Stimulated activated CD4-positive, alpha-beta T cell treated with anti-CD3 and anti-CD28 coated beads, Interleukin-2, amount 100 ng/mL, for 48 hours (primary cell): ENCODE measurements at regions not wholly inside any gene's neighbourhood (a gene's known extent, or its start where the extent isn't known, plus 50 kb on each side); places are given as distances from the start of the nearest gene placed in this dataset.

Experiments used
- DNase-seq, 2 donors: peaks; one replicate each; pipeline ENCODE4 v3.0.0-alpha.2; 2020

DNA sequence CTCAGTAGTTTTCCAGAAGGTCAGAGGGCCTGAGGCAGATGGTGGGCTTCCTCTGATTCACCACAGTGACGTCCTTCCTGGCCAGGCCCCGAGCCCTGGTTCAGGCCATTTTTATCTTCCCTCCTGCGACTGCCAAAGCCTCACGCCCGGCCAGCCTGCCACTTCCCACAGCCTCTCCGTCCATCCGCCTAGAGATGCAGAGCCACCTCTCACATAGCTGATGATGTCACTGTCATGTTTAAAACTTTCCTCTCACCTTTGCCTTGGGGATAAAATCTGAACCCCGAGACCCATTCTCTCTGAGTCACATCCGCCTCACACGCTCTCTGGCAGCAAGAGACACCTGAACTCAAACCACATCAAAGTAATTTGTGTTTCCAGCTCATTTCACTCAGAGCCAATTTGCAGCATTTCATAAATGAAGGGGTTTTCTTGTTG lies 175.3 kb downstream of the QDPR start:
- DNase-seq = peak; percentile 34 to 54

- no peak for DNase-seq
These were observed 175.8 kb downstream of the QDPR start for GRCh38 chr4:17336069-17336468.

DNA sequence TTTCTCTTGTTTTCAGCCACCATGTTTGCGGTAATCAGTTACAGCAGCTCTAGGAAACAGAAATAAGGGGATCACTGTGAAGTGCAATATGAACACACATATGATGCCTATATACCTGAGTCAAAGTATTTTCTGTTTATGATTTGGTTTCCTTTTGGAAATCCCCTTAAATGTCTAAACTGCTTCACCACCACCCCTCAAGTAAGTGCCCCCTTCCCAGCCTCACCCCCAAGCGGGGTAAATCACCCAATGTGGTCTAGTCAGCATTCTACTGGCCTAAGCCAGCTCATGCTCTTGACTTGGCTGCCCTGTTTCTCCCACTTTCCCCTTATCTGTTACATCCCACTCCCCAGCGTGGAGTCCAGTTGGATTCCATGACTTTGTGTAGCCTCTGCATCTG lies 176.5 kb downstream of the QDPR start:
- no peak for DNase-seq

DNA sequence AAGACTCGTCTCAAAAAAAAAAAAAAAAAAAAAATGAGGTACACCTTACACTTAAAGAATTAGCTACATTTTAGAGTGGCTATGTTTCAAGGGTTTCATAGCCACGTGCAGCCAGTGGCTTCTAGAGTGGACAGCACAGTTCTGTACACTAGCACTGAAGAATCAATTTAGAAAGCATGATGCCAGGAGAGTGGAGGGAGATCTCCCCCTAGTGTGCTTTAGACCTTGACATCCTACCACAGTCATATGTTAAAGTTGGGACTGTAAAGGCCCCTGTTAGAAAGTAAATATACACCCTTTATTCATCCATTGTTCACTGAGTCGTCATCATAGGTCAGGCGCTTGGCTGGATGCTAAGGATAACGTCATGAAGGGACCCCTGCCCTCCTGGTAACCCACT lies 179.4 kb downstream of the QDPR start:
- no peak for DNase-seq

DNA sequence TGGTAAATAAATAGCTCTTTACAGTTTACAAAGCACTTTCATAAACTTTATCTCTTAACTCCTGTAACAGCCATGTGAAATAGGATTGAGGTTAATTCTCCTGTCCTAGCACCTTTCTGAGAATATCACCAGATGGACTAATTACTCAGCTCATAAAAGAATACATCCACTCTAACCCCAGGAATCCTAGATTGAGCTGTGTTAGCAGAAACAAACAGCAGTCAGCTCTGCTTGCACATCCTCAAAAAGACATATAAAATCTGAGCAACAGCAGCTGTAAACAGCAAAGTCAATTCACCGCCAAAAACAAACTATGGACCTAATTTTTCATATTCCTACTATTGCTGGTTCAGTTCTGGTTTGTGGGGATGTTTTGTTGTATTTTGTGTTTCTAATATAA lies 182.8 kb downstream of the QDPR start:
- DNase-seq = no peak

DNA sequence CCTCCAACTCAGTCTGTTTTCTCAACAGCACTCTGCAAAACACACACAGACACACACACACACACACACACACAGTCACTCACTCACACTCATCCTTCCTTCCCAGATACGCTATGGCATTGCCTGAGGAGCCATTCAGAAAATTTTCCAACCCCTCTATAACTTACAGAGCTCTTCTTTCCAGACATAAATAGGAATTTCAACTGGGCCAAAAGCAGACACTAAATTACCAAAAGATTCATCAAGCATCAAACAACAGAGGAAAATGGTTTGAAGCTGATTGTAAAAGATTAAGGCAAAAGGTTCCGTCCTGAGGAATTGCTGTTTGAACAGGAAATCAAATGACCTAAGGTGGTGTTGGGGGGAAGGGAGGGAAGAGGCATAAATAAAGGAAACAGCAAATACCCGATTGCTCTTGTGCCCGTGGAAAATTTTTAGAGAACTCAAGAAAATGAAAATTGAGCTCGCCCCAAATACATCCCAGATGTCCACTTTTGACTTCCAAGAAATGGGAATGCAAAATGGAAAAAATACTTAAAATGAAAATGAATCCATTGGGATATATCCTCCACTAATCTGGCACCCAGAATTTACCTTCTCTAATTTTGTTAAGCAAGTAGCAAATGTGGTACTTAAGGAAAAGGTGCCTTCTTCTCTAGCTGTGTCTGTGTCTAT lies 183.6 kb downstream of the QDPR start:
- no peak for DNase-seq

DNA sequence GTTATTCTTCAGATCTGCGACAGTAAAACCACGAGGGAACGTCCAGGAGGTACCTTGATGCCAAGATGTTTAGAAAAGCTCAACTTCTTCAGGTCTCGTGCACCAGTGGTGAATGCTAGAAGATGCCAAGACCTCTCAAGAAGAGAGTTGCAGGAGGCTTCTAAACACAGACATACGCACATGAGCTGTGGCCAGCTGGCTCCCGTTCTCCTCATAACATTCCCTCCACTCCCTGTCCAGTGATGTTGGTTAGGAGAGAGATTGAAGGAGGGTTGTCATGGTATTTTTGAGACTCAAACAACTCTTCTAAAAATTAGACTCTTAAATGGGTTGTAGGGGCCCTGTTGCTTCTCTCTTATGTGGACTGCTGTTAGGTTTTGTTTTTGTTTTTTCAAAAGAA lies 184.3 kb downstream of the QDPR start:
- no peak for DNase-seq

DNA sequence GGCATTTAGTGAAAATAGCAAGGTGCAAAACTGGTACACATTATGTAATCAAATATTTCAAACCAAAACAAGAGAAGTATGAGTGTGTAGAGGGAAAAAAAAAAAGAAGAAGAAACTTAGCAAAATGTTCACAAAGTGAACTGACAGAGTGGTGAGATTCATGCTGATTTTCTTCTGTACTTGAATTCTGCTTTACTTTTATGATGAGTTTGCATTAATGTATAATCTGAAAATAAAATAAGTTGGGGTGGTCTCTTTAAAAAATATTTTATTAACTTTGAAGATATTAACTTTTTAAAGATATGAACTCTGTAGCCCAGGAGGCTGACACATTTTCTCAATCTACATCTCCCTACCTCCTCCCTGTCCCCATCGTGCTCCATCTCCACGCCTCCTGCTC lies 185.1 kb downstream of the QDPR start:
- no peak for DNase-seq

- no peak for DNase-seq
These were observed 186.8 kb downstream of the QDPR start for GRCh38 chr4:17325098-17325497.

DNA sequence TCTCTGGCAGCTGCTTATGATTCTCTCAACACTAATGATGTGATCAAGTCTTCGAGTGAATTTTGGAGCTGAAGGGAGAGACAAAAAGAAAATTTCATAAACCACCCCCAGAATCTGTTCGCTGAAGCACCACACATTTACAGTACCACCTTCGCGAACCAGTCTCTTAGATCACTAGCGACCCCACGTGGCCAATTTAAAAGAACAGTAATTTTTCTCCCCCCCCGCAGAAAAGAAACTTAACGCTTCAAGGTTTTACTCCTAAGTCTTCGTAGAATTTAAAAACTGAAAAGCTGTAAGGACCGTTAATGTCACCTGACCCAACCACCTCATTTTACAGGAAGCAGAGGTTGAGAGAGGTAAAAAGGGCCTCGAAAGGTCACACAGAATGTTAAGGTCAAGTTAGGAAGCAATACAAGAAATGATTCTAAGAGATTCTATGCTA lies 187.5 kb downstream of the QDPR start:
- DNase-seq = peak; percentile 41 to 58

GRCh38 chr4:17323554-17324385 lies 188.1 kb downstream of the QDPR start:
- DNase-seq = no peak

GRCh38 chr4:17322514-17322913 lies 189.4 kb downstream of the QDPR start:
- DNase-seq = no peak

- DNase-seq = no peak
These were observed 191.8 kb downstream of the QDPR start for GRCh38 chr4:17320046-17320445.

DNA sequence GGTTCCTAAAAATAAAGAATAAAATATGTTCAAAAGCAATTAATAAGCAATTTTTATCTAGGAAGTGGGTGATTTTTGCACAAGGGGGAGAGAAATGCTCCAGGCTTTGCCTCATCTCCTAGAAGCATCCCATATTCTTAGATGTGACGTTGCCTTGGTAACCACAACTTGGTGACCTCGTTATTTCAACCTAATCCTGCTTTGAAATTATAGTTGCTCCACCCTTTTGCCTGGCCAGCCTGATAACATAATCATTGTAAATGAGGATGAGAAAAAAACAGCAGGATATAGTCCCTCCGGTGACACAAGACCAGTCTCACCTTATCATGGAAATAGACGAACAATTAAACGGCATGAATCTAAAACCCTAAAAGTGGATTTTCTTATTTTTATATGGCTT lies 194.4 kb downstream of the QDPR start:
- DNase-seq = no peak

DNA sequence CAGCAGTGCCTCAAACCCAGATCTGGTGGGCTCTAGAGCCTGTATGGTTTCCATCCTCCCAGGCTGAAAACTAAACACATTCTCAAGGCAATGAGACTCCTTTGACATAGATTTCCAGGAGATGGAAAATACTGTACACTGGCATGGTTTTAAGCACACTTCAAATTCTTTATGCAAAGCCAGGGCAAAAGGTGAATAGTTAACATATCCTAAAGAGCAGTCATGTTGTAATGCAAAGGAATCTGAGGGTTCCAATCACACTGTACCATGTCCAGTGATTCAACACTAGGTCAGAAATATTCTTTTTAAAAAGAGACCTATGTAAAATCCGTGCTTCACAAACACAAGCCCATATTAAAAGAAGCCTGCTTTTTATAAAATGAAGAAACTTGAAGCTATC lies 195.3 kb downstream of the QDPR start:
- DNase-seq = no peak

GRCh38 chr4:17315459-17315858 lies 196.4 kb downstream of the QDPR start:
- no peak for DNase-seq

- DNase-seq = no peak
These were observed 198.7 kb downstream of the QDPR start for GRCh38 chr4:17313194-17313593.

- no peak for DNase-seq
These were observed 201.6 kb downstream of the QDPR start for GRCh38 chr4:17310269-17310652.

- no peak for DNase-seq
These were observed 202.2 kb downstream of the QDPR start for GRCh38 chr4:17309567-17310268.

GRCh38 chr4:17301869-17302268 lies 210.0 kb downstream of the QDPR start:
- no peak for DNase-seq

DNA sequence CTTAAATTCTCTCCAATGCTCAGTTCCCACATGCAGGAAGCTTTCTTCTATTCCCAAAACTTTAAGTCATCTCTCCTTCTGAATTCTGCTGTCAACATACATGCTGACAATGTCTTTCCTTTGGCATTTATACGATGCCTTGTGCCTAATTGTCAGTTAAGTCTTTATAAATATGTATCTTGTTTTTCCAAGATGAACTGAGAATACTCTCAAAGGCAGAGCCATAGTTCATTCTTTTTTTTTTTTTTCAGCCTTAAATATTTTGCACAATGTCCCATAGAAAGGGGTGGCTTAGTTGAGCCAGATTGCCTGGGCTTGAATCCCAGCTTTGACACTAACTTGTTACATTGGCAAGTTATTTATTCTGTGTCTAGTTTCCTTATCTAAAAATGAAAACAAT lies 210.6 kb downstream of the QDPR start:
- DNase-seq = no peak

DNA sequence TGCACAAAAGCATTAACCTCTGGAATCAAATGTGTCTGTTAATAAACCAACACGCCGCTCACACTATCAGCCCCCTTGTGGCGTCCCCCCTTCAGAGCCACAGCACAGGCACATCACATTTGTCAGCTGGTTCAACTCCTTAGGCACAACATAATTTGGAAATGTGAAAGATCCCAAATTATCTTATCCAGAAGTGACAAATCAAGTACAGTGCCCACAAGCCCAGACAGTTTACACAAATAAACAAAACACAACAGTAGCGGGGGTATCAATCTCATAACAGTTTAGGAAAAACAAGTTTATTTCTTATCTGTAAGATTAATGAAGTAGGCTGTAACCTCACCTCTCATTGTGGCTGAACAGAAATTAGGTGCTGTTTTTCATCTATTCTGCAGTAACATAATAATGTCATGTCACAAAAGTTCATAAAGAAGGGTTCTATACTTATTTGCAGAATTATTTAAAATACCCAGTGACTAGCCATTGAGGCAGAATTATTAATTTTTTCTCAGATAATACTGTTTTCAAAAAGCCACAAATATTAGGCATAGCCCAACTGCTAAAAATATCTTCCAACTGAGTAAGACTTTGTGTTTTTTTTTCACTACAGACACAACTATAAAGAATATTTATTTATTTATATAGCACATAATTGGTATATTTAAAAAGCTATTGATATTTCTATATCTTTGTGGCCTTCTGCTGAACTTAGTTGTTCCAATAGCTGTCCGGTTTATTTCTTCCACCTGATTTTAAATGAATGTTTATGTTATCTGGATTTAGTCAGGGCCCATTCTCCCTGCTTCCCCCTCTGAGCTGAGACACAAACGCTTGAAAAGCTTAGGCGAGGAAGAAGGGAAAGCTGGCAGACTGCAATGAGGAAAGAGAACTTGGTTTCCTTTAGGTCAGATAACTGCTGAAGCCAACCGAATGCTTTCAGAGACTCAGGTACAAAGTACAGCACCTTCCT lies 214.7 kb downstream of the QDPR start:
- no peak for DNase-seq

DNA sequence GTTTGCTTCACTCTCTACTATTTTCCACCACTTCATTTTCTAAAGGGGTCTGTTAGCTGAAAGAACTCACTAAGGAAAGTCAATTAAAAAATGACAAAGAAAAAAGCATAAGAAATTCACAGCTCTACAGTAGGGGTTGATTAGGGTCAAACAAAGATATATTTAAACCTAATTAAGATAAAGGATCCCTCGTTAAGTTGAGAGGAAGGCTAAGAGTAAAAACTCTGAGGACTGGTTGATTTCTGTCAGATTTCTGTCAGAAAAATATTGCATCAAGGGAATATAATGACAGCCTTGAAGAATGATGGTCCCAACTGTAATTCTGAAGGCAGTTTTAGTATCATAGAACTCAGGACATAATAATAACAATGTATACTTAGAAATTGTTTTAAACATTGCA lies 218.0 kb downstream of the QDPR start:
- DNase-seq = no peak
